GM20000 (cell line): ENCODE measurements at regions not wholly inside any gene's neighbourhood (a gene's known extent, or its start where the extent isn't known, plus 50 kb on each side); places are given as distances from the start of the nearest gene placed in this dataset.

Experiments used
- DNase-seq: peaks from one replicate; pipeline ENCODE4 v3.0.0; 2012; ENCODE audit warnings: low spot score
- CTCF ChIP-seq: IDR thresholded peaks from 2 replicates; pipeline ENCODE4 v1.5.1; 2012; ENCODE audit warnings: mild to moderate bottlenecking, control low read depth; ENCODE audit errors: extremely low read depth, missing control alignments

DNA sequence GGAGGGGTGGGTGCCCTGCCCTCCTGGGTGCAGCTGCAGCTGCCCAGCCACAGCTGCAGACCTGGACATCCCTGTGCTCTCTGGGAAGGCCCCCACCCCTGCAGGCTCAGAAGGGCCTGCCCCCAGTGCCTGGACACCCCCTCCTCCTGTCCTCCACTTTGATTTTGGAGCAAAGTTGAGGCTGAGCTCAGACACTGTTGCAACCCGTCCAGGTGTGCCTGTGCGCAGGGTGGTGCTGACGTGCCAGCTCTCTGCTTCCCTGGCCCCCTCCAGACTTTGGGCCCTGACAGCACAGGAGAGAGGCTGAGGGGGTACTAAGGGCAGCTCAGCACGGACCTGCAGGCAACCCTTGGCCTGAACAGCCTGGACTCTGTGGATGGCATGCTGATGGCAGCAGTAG is 750.3 kb downstream of the ARAP2 start:
- no peak for TF ChIP-seq CTCF
- no peak for DNase-seq

GRCh38 chr4:35494955-35495354 is 749.4 kb downstream of the ARAP2 start:
- TF ChIP-seq CTCF: no peak
- no peak for DNase-seq

DNA sequence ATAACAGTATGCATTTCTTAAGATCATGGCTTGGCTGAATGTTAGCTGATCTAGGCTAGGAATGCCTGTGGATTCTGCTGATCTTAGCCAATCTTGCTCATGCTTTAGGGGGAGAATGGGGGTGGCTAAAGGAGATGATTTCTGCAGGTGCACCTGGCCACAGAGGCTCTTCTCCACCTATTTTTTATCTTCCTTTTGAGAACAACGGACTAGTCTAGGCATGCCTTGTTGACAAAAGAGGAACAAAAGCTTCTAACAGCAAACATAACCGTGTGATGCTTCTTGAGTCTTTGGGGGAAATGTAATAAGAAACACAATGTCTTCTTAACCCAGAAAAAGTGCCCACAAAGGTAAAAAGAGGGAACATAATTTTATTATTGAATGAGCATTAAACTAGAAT is 743.5 kb downstream of the ARAP2 start:
- DNase-seq: no peak

DNA sequence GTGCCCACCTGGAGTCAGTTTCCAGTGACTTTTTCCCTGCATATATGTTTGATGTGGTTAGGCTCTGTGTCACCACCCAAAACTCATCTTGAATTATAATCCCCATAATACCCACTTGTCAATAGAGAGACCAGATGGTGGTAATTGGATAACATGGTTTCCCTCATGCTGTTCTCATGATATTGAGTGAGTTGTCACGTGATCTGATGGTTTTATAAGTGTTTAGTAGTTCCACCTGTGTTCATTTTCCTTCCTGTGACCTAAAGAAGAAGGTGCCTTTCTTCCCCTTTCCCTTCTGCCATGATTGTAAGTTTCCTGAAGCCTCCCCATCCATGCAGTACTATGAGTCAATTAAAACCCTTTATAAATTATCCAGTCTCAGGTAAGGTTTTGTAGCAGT is 740.9 kb downstream of the ARAP2 start:
- DNase-seq: no peak
- no peak for TF ChIP-seq CTCF

More for the DNA sequence above, 743.5 kb downstream of the ARAP2 start:
- TF ChIP-seq CTCF: no peak

DNA sequence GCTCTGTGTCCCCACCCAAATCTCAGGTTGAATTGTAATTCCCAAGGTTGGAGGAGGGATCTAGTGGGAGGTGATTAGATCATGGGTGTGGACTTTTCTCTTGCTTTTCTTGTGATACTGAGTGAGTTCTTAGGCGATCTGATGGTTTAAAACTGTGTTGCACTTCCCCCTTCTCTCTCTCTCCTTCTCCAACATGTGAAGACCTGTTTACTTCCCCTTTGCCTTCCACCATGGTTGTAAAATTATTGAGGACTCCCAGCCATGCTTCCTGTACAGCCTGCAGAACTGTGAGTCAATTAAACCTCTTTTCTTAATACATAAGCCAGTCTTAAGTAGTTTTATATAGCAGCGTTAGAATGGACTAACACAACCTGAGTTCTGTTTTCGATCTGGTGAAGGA is 738.2 kb downstream of the ARAP2 start:
- DNase-seq: no peak
- no peak for TF ChIP-seq CTCF

GRCh38 chr4:35511851-35512250 is 732.5 kb downstream of the ARAP2 start:
- no peak for TF ChIP-seq CTCF
- DNase-seq: no peak

GRCh38 chr4:35516102-35516501 is 728.2 kb downstream of the ARAP2 start:
- TF ChIP-seq CTCF: no peak
- DNase-seq: no peak
